Keratinocyte (primary cell): ENCODE measurements at regions not wholly inside any gene's neighbourhood (a gene's known extent, or its start where the extent isn't known, plus 50 kb on each side); places are given as distances from the start of the nearest gene placed in this dataset.

ENCODE experiments used
- DNase-seq: peaks from one replicate; pipeline ENCODE4 v3.0.0-alpha.2; 2011; ENCODE audit warnings: low read depth, missing footprints, low spot score
- FAIRE-seq: peaks from 2 replicates; lab custom pipeline; 2011; peaks lifted over from hg19 to GRCh38; lab: Jason Lieb, UNC
- H2AFZ ChIP-seq: 2 replicates; pipeline ENCODE4 v1.6.0; 2012; ENCODE audit warnings: low read length, control low read depth, inconsistent platforms; ENCODE audit not compliant: control insufficient read depth
- H3K27ac ChIP-seq: 2 replicates; pipeline ENCODE4 v1.5.1; 2011; ENCODE audit warnings: low read length; ENCODE audit not compliant: control insufficient read depth, insufficient read depth
- H3K27me3 ChIP-seq: 3 replicates; pipeline ENCODE4 v1.6.0; 2011; ENCODE audit warnings: low read length; ENCODE audit not compliant: control insufficient read depth, insufficient read depth; ENCODE audit errors: extremely low read depth
- H3K36me3 ChIP-seq, 2 experiments: 2 replicates in 1 of 2; 3 replicates in 1 of 2; pipeline ENCODE4 v1.5.1; 2011; ENCODE audit warnings: low read length in 2 of 2, mild to moderate bottlenecking in 1 of 2; ENCODE audit not compliant: control insufficient read depth in 2 of 2, insufficient read depth in 2 of 2; ENCODE audit errors: extremely low read depth in 1 of 2
- H3K4me1 ChIP-seq: 3 replicates; pipeline ENCODE4 v1.5.1; 2011; ENCODE audit warnings: low read length; ENCODE audit not compliant: control insufficient read depth, insufficient read depth; ENCODE audit errors: extremely low read depth
- H3K4me2 ChIP-seq: 3 replicates; pipeline ENCODE4 v1.6.0; 2011; ENCODE audit warnings: low read depth, low read length; ENCODE audit not compliant: control insufficient read depth, insufficient read depth; ENCODE audit errors: extremely low read depth
- H3K4me3 ChIP-seq, 3 experiments: fragments of 200-600 bp in 1 of 3; sonication (generic) in 1 of 3; 2 replicates in 2 of 3; 3 replicates in 1 of 3; pipeline ENCODE4 v1.5.1; 2011 to 2016; ENCODE audit warnings: low read length in 3 of 3, mild to moderate bottlenecking in 3 of 3, control low read depth in 2 of 3, inconsistent platforms in 1 of 3, low read depth in 1 of 3, mixed read lengths in 1 of 3, mixed run types in 1 of 3, moderate library complexity in 1 of 3; ENCODE audit not compliant: control insufficient read depth in 2 of 3, insufficient read depth in 2 of 3; ENCODE audit errors: extremely low read depth in 1 of 3
- H3K79me2 ChIP-seq: 2 replicates; pipeline ENCODE4 v1.6.0; 2012; ENCODE audit warnings: low read length; ENCODE audit not compliant: control insufficient read depth, insufficient read depth
- H3K9ac ChIP-seq: 3 replicates; pipeline ENCODE4 v1.6.0; 2011; ENCODE audit warnings: low read length; ENCODE audit not compliant: control insufficient read depth, insufficient read depth; ENCODE audit errors: extremely low read depth
- H3K9me1 ChIP-seq: 3 replicates; pipeline ENCODE4 v1.6.0; 2011; ENCODE audit warnings: low read length; ENCODE audit not compliant: control insufficient read depth, insufficient read depth; ENCODE audit errors: extremely low read depth
- H3K9me3 ChIP-seq: 2 replicates; pipeline ENCODE4 v1.5.1; 2012; ENCODE audit warnings: low read depth, low read length; ENCODE audit not compliant: control insufficient read depth
- H4K20me1 ChIP-seq: 3 replicates; pipeline ENCODE4 v1.6.0; 2011; ENCODE audit warnings: low read length; ENCODE audit not compliant: control insufficient read depth, insufficient read depth; ENCODE audit errors: extremely low read depth
- CTCF ChIP-seq, 3 experiments: IDR thresholded peaks in 1 of 3; conservative IDR thresholded peaks in 1 of 3; optimal IDR thresholded peaks in 1 of 3; 2 replicates in 2 of 3; 3 replicates in 1 of 3; pipeline versions ENCODE3 to v1.5.1; 2011; ENCODE audit warnings: low read length in 3 of 3, mild to moderate bottlenecking in 3 of 3, moderate library complexity in 2 of 3, control low read depth in 1 of 3, inconsistent platforms in 1 of 3; ENCODE audit not compliant: insufficient read depth in 2 of 3; ENCODE audit errors: extremely low read depth in 1 of 3
- EZH2 ChIP-seq: IDR thresholded peaks from one replicate; pipeline ENCODE4 v1.6.1; 2012; ENCODE audit warnings: inconsistent platforms, mild to moderate bottlenecking, low read length, moderate library complexity
- dilution Hi-C: fragments of 300-500 bp; cut with MboI; formaldehyde crosslinking; loops from one replicate; pipeline ENCODE4 v1.7.0; 2020; ENCODE audit warnings: low sequenced_read_pairs; ENCODE audit not compliant: extremely low pct_ligation_motif_present

DNA sequence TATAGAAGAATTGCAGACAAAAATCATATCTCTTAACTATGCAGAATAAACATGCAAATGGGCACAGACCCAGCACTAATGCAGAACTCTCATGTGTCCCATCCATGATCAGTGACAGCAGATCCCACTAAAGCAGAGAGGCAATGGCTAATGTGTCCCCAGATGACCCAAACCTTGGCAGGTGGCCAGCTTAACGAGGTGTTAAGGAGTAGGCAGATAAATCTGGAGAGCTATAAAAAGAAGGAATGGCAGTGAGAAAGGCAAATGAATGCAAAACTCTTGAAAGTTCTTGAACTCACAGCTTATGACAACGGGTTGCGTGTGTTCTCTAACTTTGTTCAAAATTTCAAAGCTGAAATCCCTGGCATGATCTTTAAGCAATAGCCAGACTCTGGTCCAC is 265.4 kb downstream of the RASEF start:
- Histone ChIP-seq H3K9me1 (no peaks in the 10 kb centered on the region), H3K4me3 (no peak overlapping the region), H2AFZ (no peak overlapping the region), H3K4me2 (no peak overlapping the region), H3K4me1 (no peaks in the 10 kb centered on the region), H3K9me3 (no peaks in the 10 kb centered on the region), H3K27ac (no peak overlapping the region), H3K36me3 (no peaks in the 10 kb centered on the region), H3K79me2 (no peaks in the 10 kb centered on the region), H3K9ac (no peak overlapping the region), H4K20me1 (no peaks in the 10 kb centered on the region), H3K27me3 (no peaks in the 10 kb centered on the region)
- dilution Hi-C loops, result no loop called here
- FAIRE-seq (no peak), DNase-seq (no peak)
- no peak for TF ChIP-seq EZH2
- TF ChIP-seq CTCF (optimal IDR thresholded peaks at IDR 0.05 in 1 of 3, IDR thresholded peaks at IDR 0.05 in 1 of 3, conservative IDR thresholded peaks at IDR 0.05 in 1 of 3; ENCODE audit: extremely low read depth in 1 of 3, insufficient read depth in 2 of 3, low read length in 3 of 3), result no peak

GRCh38 chr9:82799286-82799685 is 263.7 kb downstream of the RASEF start:
- TF ChIP-seq EZH2, result no peak
- TF ChIP-seq CTCF (optimal IDR thresholded peaks at IDR 0.05 in 1 of 3, IDR thresholded peaks at IDR 0.05 in 1 of 3, conservative IDR thresholded peaks at IDR 0.05 in 1 of 3; ENCODE audit: extremely low read depth in 1 of 3, insufficient read depth in 2 of 3, low read length in 3 of 3), result no peak

More at GRCh38 chr9:82799286-82799685, 263.7 kb downstream of the RASEF start:
- H3K27me3 ChIP-seq, result no peaks in the 10 kb centered on the region
- DNase-seq (no peak), FAIRE-seq (no peak)
- no peak overlapping the region for H3K9ac ChIP-seq
- no peak overlapping the region for H3K27ac ChIP-seq
- H3K9me1 ChIP-seq, result no peaks in the 10 kb centered on the region
- no peaks in the 10 kb centered on the region for H4K20me1 ChIP-seq
- no peak overlapping the region for H3K4me2 ChIP-seq
- H3K79me2 ChIP-seq, result no peaks in the 10 kb centered on the region
- H3K4me1 ChIP-seq, result no peaks in the 10 kb centered on the region
- no peaks in the 10 kb centered on the region for H3K36me3 ChIP-seq
- no peaks in the 10 kb centered on the region for H3K9me3 ChIP-seq
- H3K4me3 ChIP-seq, result no peak overlapping the region
- H2AFZ ChIP-seq, result no peak overlapping the region
- dilution Hi-C loops, result no loop called here
